C1 segment of cervical spinal cord (tissue), 14 donors: ENCODE measurements at regions not wholly inside any gene's neighbourhood (a gene's known extent, or its start where the extent isn't known, plus 50 kb on each side); places are given as distances from the start of the nearest gene placed in this dataset.
"Not testable (repeated sequence)": the region's sequence is repeated elsewhere in the genome, so short reads cannot be mapped to it uniquely, and the experiment has no call there.

ENCODE experiments used
- DNase-seq, 14 donors: peaks; one replicate each; lab custom pipeline; 2025; lab: John Stamatoyannopoulos, UW

- DNase-seq: not testable (repeated sequence)
These were observed 672.6 kb downstream of the UQCRFS1 start for GRCh38 chr19:28540385-28540784.

GRCh38 chr19:28539759-28540158 is 673.2 kb downstream of the UQCRFS1 start:
- DNase-seq: no peak

- not testable (repeated sequence) for DNase-seq
These were observed 674.4 kb downstream of the UQCRFS1 start for GRCh38 chr19:28538579-28538978.

GRCh38 chr19:28537896-28538295 is 675.1 kb downstream of the UQCRFS1 start:
- DNase-seq: no peak

- DNase-seq: no peak
These were observed 675.9 kb downstream of the UQCRFS1 start for GRCh38 chr19:28537079-28537478.

- DNase-seq: no peak
These were observed 677.6 kb downstream of the UQCRFS1 start for GRCh38 chr19:28535352-28535775.

GRCh38 chr19:28534766-28535351 is 678.1 kb downstream of the UQCRFS1 start:
- DNase-seq: no peak

GRCh38 chr19:28532765-28533341 is 680.1 kb downstream of the UQCRFS1 start:
- DNase-seq: no peak

- DNase-seq: no peak
These were observed 681.0 kb downstream of the UQCRFS1 start for GRCh38 chr19:28531979-28532378.

- no peak for DNase-seq
These were observed 682.4 kb downstream of the UQCRFS1 start for GRCh38 chr19:28530406-28531035.

GRCh38 chr19:28526038-28526437 is 686.9 kb downstream of the UQCRFS1 start:
- DNase-seq: no peak

GRCh38 chr19:28523619-28524018 is 689.3 kb downstream of the UQCRFS1 start:
- no peak for DNase-seq

GRCh38 chr19:28522545-28522922 is 690.4 kb downstream of the UQCRFS1 start:
- no peak for DNase-seq

GRCh38 chr19:28521614-28522544 is 691.1 kb downstream of the UQCRFS1 start:
- DNase-seq: no peak

GRCh38 chr19:28520998-28521568 is 691.9 kb downstream of the UQCRFS1 start:
- DNase-seq: no peak

- DNase-seq: peak in 2 of 14 donors; percentile 0 to 14
These were observed 692.7 kb downstream of the UQCRFS1 start for GRCh38 chr19:28519952-28520861.

- DNase-seq: no peak
These were observed 693.7 kb downstream of the UQCRFS1 start for GRCh38 chr19:28519218-28519779.

GRCh38 chr19:28516415-28516872 is 696.5 kb downstream of the UQCRFS1 start:
- DNase-seq: no peak

- no peak for DNase-seq
These were observed 698.8 kb downstream of the UQCRFS1 start for GRCh38 chr19:28514166-28514565.

- no peak for DNase-seq
These were observed 701.3 kb downstream of the UQCRFS1 start for GRCh38 chr19:28511655-28512054.
